WTC11 (cell line): ENCODE measurements at regions not wholly inside any gene's neighbourhood (a gene's known extent, or its start where the extent isn't known, plus 50 kb on each side); places are given as distances from the start of the nearest gene placed in this dataset.
A peak's percentile ranks its signal among the peaks of the same experiment; 100 is the strongest.

Source experiments
- ATAC-seq: fragments of 200-7000 bp; cut with Tn5 transposase; 2 replicates; pipeline ENCODE4 v1.10.0; 2021; ENCODE audit warnings: mild to moderate bottlenecking, moderate library complexity
- CTCF ChIA-PET: fragments of 300-600 bp; sonication (Branson Sonifier 250); formaldehyde crosslinking; loops from one replicate; lab custom pipeline; 2021; ENCODE audit warnings: antibody characterized with exemption; lab: Charles Lee
- POLR2A ChIA-PET: fragments of 350-600 bp; sonication (Branson Sonifier 250); formaldehyde crosslinking; loops from one replicate; lab custom pipeline; 2021; ENCODE audit warnings: antibody characterized with exemption; lab: Charles Lee
- DNase-seq: peaks from one replicate; pipeline ENCODE4 v3.0.0; 2021; ENCODE audit warnings: low spot score
- H3K27ac Mint-ChIP-seq: 2 replicates; pipeline ENCODE4 v1.8.0; 2021; ENCODE audit warnings: mixed read lengths
- H3K27me3 Mint-ChIP-seq: 2 replicates; pipeline ENCODE4 v1.8.0; 2021; ENCODE audit warnings: low read depth, mild to moderate bottlenecking, moderate library complexity, mixed read lengths
- H3K36me3 Mint-ChIP-seq: 2 replicates; pipeline ENCODE4 v1.8.0; 2021; ENCODE audit warnings: mixed read lengths
- H3K4me1 Mint-ChIP-seq: 2 replicates; pipeline ENCODE4 v1.8.0; 2022; ENCODE audit warnings: mixed read lengths
- H3K4me3 Mint-ChIP-seq: 2 replicates; pipeline ENCODE4 v1.8.0; 2021; ENCODE audit warnings: mild to moderate bottlenecking, moderate library complexity, mixed read lengths
- H3K9me3 Mint-ChIP-seq: 2 replicates; pipeline ENCODE4 v1.8.0; 2021; ENCODE audit warnings: mixed read lengths
- ATF1 ChIP-seq: sonication (generic); formaldehyde crosslinking; IDR thresholded peaks from 2 replicates; pipeline ENCODE4 v1.8.1; 2023; ENCODE audit warnings: mild to moderate bottlenecking, moderate library complexity, missing genetic modification reagents
- FOXJ3 ChIP-seq: sonication (generic); formaldehyde crosslinking; IDR thresholded peaks from 2 replicates; pipeline ENCODE4 v1.9.0; 2021; ENCODE audit warnings: missing genetic modification reagents, mild to moderate bottlenecking, borderline replicate concordance
- FOXP1 ChIP-seq: sonication (generic); formaldehyde crosslinking; IDR thresholded peaks from 2 replicates; pipeline ENCODE4 v1.8.0; 2022; ENCODE audit warnings: missing genetic modification reagents, mild to moderate bottlenecking, moderate library complexity, borderline replicate concordance
- GABPB1 ChIP-seq: sonication (generic); formaldehyde crosslinking; IDR thresholded peaks from 2 replicates; pipeline ENCODE4 v1.8.1; 2023; ENCODE audit warnings: mild to moderate bottlenecking, missing genetic modification reagents
- JAZF1 ChIP-seq: fragments of 250-450 bp; sonication (Bioruptor Pico); IDR thresholded peaks from 2 replicates; pipeline ENCODE4 v1.9.0; 2021; ENCODE audit warnings: moderate library complexity, mild to moderate bottlenecking, inconsistent platforms
- KAT7 ChIP-seq: sonication (generic); formaldehyde crosslinking; IDR thresholded peaks from 2 replicates; pipeline ENCODE4 v1.8.1; 2023; ENCODE audit warnings: missing genetic modification reagents, mild to moderate bottlenecking, borderline replicate concordance
- MAX ChIP-seq: sonication (generic); formaldehyde crosslinking; IDR thresholded peaks from 2 replicates; pipeline ENCODE4 v1.8.0; 2022; ENCODE audit warnings: mild to moderate bottlenecking, missing genetic modification reagents
- NFATC4 ChIP-seq: fragments of 250-450 bp; sonication (Bioruptor Pico); IDR thresholded peaks from 2 replicates; pipeline ENCODE4 v1.9.0; 2021; ENCODE audit warnings: mild to moderate bottlenecking
- NFE2L1 ChIP-seq: sonication (generic); formaldehyde crosslinking; IDR thresholded peaks from 2 replicates; pipeline ENCODE4 v1.8.1; 2023; ENCODE audit warnings: missing genetic modification reagents
- NR1H2 ChIP-seq: sonication (generic); formaldehyde crosslinking; IDR thresholded peaks from 2 replicates; pipeline ENCODE4 v1.9.0; 2021; ENCODE audit warnings: mild to moderate bottlenecking, moderate library complexity, missing genetic modification reagents
- PRDM15 ChIP-seq: sonication (generic); formaldehyde crosslinking; IDR thresholded peaks from 2 replicates; pipeline ENCODE4 v1.8.0; 2022; ENCODE audit warnings: missing genetic modification reagents
- RORB ChIP-seq: fragments of 250-450 bp; sonication (Bioruptor Pico); IDR thresholded peaks from 2 replicates; pipeline ENCODE4 v1.9.0; 2021; ENCODE audit warnings: mild to moderate bottlenecking
- SP1 ChIP-seq: sonication (generic); formaldehyde crosslinking; conservative IDR thresholded peaks from 2 replicates; pipeline ENCODE4 v1.8.1; 2022; ENCODE audit warnings: missing genetic modification reagents
- TCF7 ChIP-seq: sonication (generic); formaldehyde crosslinking; IDR thresholded peaks from 2 replicates; pipeline ENCODE4 v1.8.0; 2022; ENCODE audit warnings: mild to moderate bottlenecking, low read depth, missing genetic modification reagents, moderate library complexity
- TEAD1 ChIP-seq: sonication (generic); formaldehyde crosslinking; IDR thresholded peaks from 2 replicates; pipeline ENCODE4 v1.8.0; 2022; ENCODE audit warnings: mild to moderate bottlenecking, missing genetic modification reagents
- TEAD4 ChIP-seq: sonication (generic); formaldehyde crosslinking; IDR thresholded peaks from 2 replicates; pipeline ENCODE4 v1.8.0; 2022; ENCODE audit warnings: mild to moderate bottlenecking, missing genetic modification reagents
- ZBTB21 ChIP-seq: sonication (generic); formaldehyde crosslinking; IDR thresholded peaks from 2 replicates; pipeline ENCODE4 v1.8.1; 2023; ENCODE audit warnings: mild to moderate bottlenecking, missing genetic modification reagents, borderline replicate concordance
- ZMAT4 ChIP-seq: fragments of 250-450 bp; sonication (Bioruptor Pico); IDR thresholded peaks from 2 replicates; pipeline ENCODE4 v1.9.0; 2021; ENCODE audit warnings: mild to moderate bottlenecking
- ZNF396 ChIP-seq: fragments of 250-450 bp; sonication (Bioruptor Pico); IDR thresholded peaks from 2 replicates; pipeline ENCODE4 v1.8.0; 2021; ENCODE audit warnings: mild to moderate bottlenecking, moderate library complexity, borderline replicate concordance
- ZNF416 ChIP-seq: fragments of 250-450 bp; sonication (Bioruptor Pico); IDR thresholded peaks from 2 replicates; pipeline ENCODE4 v1.9.0; 2021; ENCODE audit warnings: mild to moderate bottlenecking, inconsistent platforms
- TF ChIP-seq, protein P1 (sequence below): sonication (generic); formaldehyde crosslinking; IDR thresholded peaks from 2 replicates; pipeline ENCODE4 v1.8.0; 2022; ENCODE audit warnings: mild to moderate bottlenecking, missing genetic modification reagents
- TF ChIP-seq, protein P2 (sequence below): fragments of 250-450 bp; sonication (Bioruptor Pico); IDR thresholded peaks from 2 replicates; pipeline ENCODE4 v1.9.0; 2021; ENCODE audit warnings: moderate library complexity, mild to moderate bottlenecking, inconsistent platforms, borderline replicate concordance

GRCh38 chr13:48827709-48828108, 148.0 kb upstream of the FNDC3A start (continued):
- TF ChIP-seq, protein P1, sequence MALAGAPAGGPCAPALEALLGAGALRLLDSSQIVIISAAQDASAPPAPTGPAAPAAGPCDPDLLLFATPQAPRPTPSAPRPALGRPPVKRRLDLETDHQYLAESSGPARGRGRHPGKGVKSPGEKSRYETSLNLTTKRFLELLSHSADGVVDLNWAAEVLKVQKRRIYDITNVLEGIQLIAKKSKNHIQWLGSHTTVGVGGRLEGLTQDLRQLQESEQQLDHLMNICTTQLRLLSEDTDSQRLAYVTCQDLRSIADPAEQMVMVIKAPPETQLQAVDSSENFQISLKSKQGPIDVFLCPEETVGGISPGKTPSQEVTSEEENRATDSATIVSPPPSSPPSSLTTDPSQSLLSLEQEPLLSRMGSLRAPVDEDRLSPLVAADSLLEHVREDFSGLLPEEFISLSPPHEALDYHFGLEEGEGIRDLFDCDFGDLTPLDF (CRISPR knock-in tag): no peak
- TF ChIP-seq MAX (CRISPR knock-in tag) (no peak), TEAD4 (CRISPR knock-in tag) (no peak)

DNA sequence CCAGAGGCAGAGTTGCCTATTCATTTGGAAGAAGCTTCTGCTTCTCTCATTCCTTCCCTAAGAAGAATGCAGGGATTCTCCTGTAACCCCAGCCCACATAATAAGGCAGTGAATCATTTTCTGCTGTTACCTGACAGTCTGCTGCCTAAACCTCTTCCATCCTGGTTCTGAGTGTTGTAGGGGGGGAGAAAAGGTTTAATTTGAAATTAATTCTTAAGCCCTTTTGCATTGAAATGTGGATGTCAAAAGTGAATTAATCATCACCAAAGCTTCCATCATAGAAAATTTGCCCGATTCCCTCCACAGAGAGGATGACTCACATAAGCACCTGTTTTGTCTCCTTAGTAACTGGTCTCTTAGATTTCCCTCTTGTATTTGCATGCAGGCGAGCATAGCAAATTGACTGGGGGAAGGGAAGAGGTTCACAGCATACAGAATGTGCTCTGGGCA, 146.7 kb upstream of the FNDC3A start:
- peaks cover 20% of the 10 kb centered on the region for H3K4me1 Mint-ChIP-seq
- peaks cover 24% of the 10 kb centered on the region for H3K36me3 Mint-ChIP-seq
- H3K27ac Mint-ChIP-seq: peak overlapping the region; percentile 68; the same call in 1 of the 2 replicates
- ATAC-seq: peak; percentile 65
- H3K9me3 Mint-ChIP-seq: peaks cover 38% of the 10 kb centered on the region
- DNase-seq: no peak
- ChIA-PET POLR2A (no interaction called here), CTCF (interaction anchor here (0.7 kb wide), 1 partner anchor 74 kb away, joined by 3 read pairs; no protein-coding TSS in a partner anchor)
- peaks cover 4% of the 10 kb centered on the region; the same call in 1 of the 2 replicates for H3K27me3 Mint-ChIP-seq
- no peak overlapping the region for H3K4me3 Mint-ChIP-seq
- TF ChIP-seq GABPB1 (CRISPR knock-in tag) (no peak), ZMAT4 (CRISPR knock-in tag) (no peak), JAZF1 (CRISPR knock-in tag) (no peak), KAT7 (CRISPR knock-in tag) (no peak), SP1 (CRISPR knock-in tag) (no peak), ZNF396 (CRISPR knock-in tag) (no peak), TCF7 (CRISPR knock-in tag) (no peak), PRDM15 (CRISPR knock-in tag) (no peak), FOXP1 (CRISPR knock-in tag) (no peak), FOXJ3 (CRISPR knock-in tag) (no peak), TEAD1 (no peak), NR1H2 (no peak), ZBTB21 (CRISPR knock-in tag) (no peak), RORB (CRISPR knock-in tag) (no peak), NFATC4 (no peak), ZNF416 (CRISPR knock-in tag) (no peak), NFE2L1 (CRISPR knock-in tag) (no peak), ATF1 (CRISPR knock-in tag) (no peak)
- TF ChIP-seq, protein P2, sequence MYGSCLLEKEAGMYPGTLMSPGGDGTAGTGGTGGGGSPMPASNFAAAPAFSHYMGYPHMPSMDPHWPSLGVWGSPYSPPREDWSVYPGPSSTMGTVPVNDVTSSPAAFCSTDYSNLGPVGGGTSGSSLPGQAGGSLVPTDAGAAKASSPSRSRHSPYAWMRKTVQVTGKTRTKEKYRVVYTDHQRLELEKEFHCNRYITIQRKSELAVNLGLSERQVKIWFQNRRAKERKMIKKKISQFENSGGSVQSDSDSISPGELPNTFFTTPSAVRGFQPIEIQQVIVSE (CRISPR knock-in tag): no peak
